A549 (cell line): ENCODE measurements at regions not wholly inside any gene's neighbourhood (a gene's known extent, or its start where the extent isn't known, plus 50 kb on each side); places are given as distances from the start of the nearest gene placed in this dataset.

ENCODE experiments used
- ATAC-seq, 2 experiments: fragments of 200-7000 bp in 1 of 2; fragments of >200 bp in 1 of 2; cut with Nextera tagmentation in 1 of 2; cut with Tn5 transposase in 1 of 2; 3 replicates each; pipeline versions ENCODE4 v1.8.0 to v1.9.1; 2018 to 2020; ENCODE audit warnings: mild to moderate bottlenecking in 1 of 2, moderate library complexity in 1 of 2
- CTCF ChIA-PET: fragments of 300-600 bp; sonication (Branson Sonifier 250); formaldehyde crosslinking; extraction: SDS; loops from one replicate; lab custom pipeline; 2021; ENCODE audit warnings: antibody characterized with exemption, inconsistent platforms; lab: Yijun Ruan, JAX
- POLR2A ChIA-PET: fragments of 350-600 bp; formaldehyde crosslinking; extraction: SDS; loops from one replicate; lab custom pipeline; 2021; ENCODE audit warnings: antibody characterized with exemption, inconsistent platforms; lab: Yijun Ruan, JAX
- DNase-seq, 2 experiments: peaks; one replicate each; pipeline versions ENCODE4 v3.0.0 to v3.0.0-alpha.2; 2011 to 2016; ENCODE audit warnings: low read depth in 1 of 2, low spot score in 1 of 2
- FAIRE-seq: peaks from 2 replicates; lab custom pipeline; 2011; peaks lifted over from hg19 to GRCh38; lab: Jason Lieb, UNC
- H3K27ac ChIP-seq, 2 experiments: fragments of >200 bp; sonication (Bioruptor Twin); formaldehyde crosslinking; 3 replicates each; pipeline ENCODE4 v1.5.1; 2016 to 2017
- H3K4me1 ChIP-seq: fragments of >200 bp; sonication (Bioruptor Twin); formaldehyde crosslinking; 3 replicates; pipeline ENCODE4 v1.6.1; 2016
- H3K4me2 ChIP-seq: fragments of >200 bp; sonication (Bioruptor Twin); formaldehyde crosslinking; 3 replicates; pipeline ENCODE4 v1.6.1; 2016
- H3K4me3 ChIP-seq: fragments of >200 bp; sonication (Bioruptor Twin); formaldehyde crosslinking; 3 replicates; pipeline ENCODE4 v1.5.1; 2016
- H3K9me3 ChIP-seq: fragments of >200 bp; sonication (Bioruptor Twin); formaldehyde crosslinking; 3 replicates; pipeline ENCODE4 v1.6.1; 2016
- BHLHE40 ChIP-seq: IDR thresholded peaks from 2 replicates; pipeline ENCODE4 v1.6.1; 2012; ENCODE audit warnings: low read depth, low read length, inconsistent platforms
- CBX2 ChIP-seq: fragments of 200-600 bp; sonication (generic); IDR thresholded peaks from 2 replicates; pipeline ENCODE4 v1.6.1; 2016; ENCODE audit warnings: low read depth, mild to moderate bottlenecking, borderline replicate concordance
- EP300 ChIP-seq, 2 experiments: fragments of >200 bp; sonication (Bioruptor Twin); formaldehyde crosslinking; IDR thresholded peaks; 2 replicates in 1 of 2; 3 replicates in 1 of 2; pipeline ENCODE4 v1.6.1; 2016 to 2017
- FOSB ChIP-seq: fragments of 250-450 bp; sonication (Bioruptor Pico); IDR thresholded peaks from 2 replicates; pipeline ENCODE4 v1.5.0; 2020; ENCODE audit warnings: mild to moderate bottlenecking, moderate library complexity
- FOXS1 ChIP-seq: fragments of 250-450 bp; sonication (Bioruptor Pico); IDR thresholded peaks from 2 replicates; pipeline ENCODE4 v1.5.0; 2020; ENCODE audit warnings: mild to moderate bottlenecking, moderate library complexity
- GATA3 ChIP-seq: IDR thresholded peaks from 2 replicates; pipeline ENCODE4 v1.6.1; 2012; ENCODE audit warnings: borderline replicate concordance
- JUN ChIP-seq, 2 experiments: fragments of >200 bp; sonication (Bioruptor Twin); formaldehyde crosslinking; IDR thresholded peaks; 2 replicates in 1 of 2; 3 replicates in 1 of 2; pipeline ENCODE4 v1.6.1; 2016 to 2017
- JUNB ChIP-seq: fragments of >200 bp; sonication (Bioruptor Twin); formaldehyde crosslinking; IDR thresholded peaks from 2 replicates; pipeline ENCODE4 v1.6.1; 2016
- POLR2A ChIP-seq: IDR thresholded peaks from 2 replicates; pipeline ENCODE4 v1.6.1; 2012; ENCODE audit warnings: mild to moderate bottlenecking, low read length
- RAD21 ChIP-seq, 2 experiments: fragments of >200 bp in 1 of 2; sonication (Bioruptor Twin) in 1 of 2; formaldehyde crosslinking in 1 of 2; IDR thresholded peaks in 1 of 2; conservative IDR thresholded peaks in 1 of 2; 2 replicates in 1 of 2; 3 replicates in 1 of 2; pipeline ENCODE4 v1.6.1; 2012 to 2018; ENCODE audit warnings: inconsistent platforms in 1 of 2
- RCOR1 ChIP-seq: fragments of 150-350 bp; IDR thresholded peaks from 2 replicates; pipeline ENCODE4 v1.6.1; 2014; ENCODE audit warnings: antibody characterized with exemption, low read length, low read depth
- RNF2 ChIP-seq: fragments of 200-600 bp; sonication (generic); IDR thresholded peaks from 2 replicates; pipeline ENCODE4 v1.6.1; 2016; ENCODE audit warnings: low read depth, mild to moderate bottlenecking, antibody characterized with exemption, moderate library complexity, borderline replicate concordance
- SMC3 ChIP-seq: fragments of >200 bp; sonication (Bioruptor Twin); formaldehyde crosslinking; IDR thresholded peaks from 3 replicates; pipeline ENCODE4 v1.6.1; 2018; ENCODE audit warnings: inconsistent platforms
- TP53 ChIP-seq: fragments of 250-450 bp; sonication (Bioruptor Pico); IDR thresholded peaks from 2 replicates; pipeline ENCODE4 v1.5.0; 2021; ENCODE audit warnings: mild to moderate bottlenecking, moderate library complexity
- ZC3H11A ChIP-seq: fragments of 450-650 bp; IDR thresholded peaks from 2 replicates; pipeline ENCODE4 v1.6.1; 2014; ENCODE audit warnings: antibody characterized with exemption, mild to moderate bottlenecking
- ZNF302 ChIP-seq: fragments of 250-450 bp; sonication (Bioruptor Pico); IDR thresholded peaks from 2 replicates; pipeline ENCODE4 v1.9.0; 2021; ENCODE audit warnings: inconsistent platforms, mild to moderate bottlenecking, moderate library complexity
- WGBS: methylation state at CpG from one replicate; pipeline ENCODE4 v1.1.6; 2017; ENCODE audit errors: missing lambda C conversion rate; 5-methylcytosine and 5-hydroxymethylcytosine counted together
- TF ChIP-seq, protein P1 (sequence below): fragments of 250-450 bp; sonication (Bioruptor Pico); IDR thresholded peaks from 2 replicates; pipeline ENCODE4 v1.5.0; 2021; ENCODE audit warnings: mild to moderate bottlenecking, moderate library complexity, borderline replicate concordance
- TF ChIP-seq, protein P2 (sequence below): fragments of >200 bp; sonication (Bioruptor Twin); formaldehyde crosslinking; IDR thresholded peaks from 2 replicates; pipeline ENCODE4 v1.6.1; 2016
- TF ChIP-seq, protein P3 (sequence below): IDR thresholded peaks from 2 replicates; pipeline ENCODE4 v1.6.1; 2012
- TF ChIP-seq, protein P4 (sequence below): fragments of 200-600 bp; sonication (generic); IDR thresholded peaks from 2 replicates; pipeline ENCODE4 v1.6.1; 2016; ENCODE audit warnings: antibody characterized with exemption, mild to moderate bottlenecking, moderate library complexity
- TF ChIP-seq, protein P5 (sequence below): fragments of 150-350 bp; IDR thresholded peaks from 2 replicates; pipeline ENCODE4 v1.6.1; 2014; ENCODE audit warnings: low read depth, mild to moderate bottlenecking, low read length
- TF ChIP-seq, protein P6 (sequence below): IDR thresholded peaks from 2 replicates; pipeline ENCODE4 v1.6.1; 2012

DNA sequence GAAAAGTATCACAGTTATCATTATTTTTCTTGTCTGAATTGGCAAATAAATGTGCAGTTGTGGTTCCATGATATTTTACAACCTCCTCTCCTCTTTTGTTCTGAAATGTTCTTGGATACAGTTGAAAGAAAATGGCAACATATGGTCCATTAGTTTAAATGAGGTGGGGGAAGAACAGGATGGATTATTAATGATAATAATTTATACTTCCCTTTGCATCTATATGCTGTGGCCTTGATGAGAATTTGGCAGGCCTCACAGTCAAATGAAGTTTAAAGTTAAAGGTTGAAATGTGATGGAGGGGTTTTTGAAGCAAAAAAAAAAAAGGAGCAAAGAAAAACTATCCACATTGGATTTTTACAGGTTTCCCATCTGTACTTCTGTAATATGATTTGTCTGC lies 946.3 kb upstream of the INTU start:
- CTCF ChIA-PET = no interaction called here
- no peak for TF ChIP-seq TP53 (CRISPR knock-in tag)
- TF ChIP-seq, protein P1, sequence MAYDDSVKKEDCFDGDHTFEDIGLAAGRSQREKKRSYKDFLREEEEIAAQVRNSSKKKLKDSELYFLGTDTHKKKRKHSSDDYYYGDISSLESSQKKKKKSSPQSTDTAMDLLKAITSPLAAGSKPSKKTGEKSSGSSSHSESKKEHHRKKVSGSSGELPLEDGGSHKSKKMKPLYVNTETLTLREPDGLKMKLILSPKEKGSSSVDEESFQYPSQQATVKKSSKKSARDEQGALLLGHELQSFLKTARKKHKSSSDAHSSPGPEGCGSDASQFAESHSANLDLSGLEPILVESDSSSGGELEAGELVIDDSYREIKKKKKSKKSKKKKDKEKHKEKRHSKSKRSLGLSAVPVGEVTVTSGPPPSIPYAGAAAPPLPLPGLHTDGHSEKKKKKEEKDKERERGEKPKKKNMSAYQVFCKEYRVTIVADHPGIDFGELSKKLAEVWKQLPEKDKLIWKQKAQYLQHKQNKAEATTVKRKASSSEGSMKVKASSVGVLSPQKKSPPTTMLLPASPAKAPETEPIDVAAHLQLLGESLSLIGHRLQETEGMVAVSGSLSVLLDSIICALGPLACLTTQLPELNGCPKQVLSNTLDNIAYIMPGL (CRISPR knock-in tag) = no peak
- TF ChIP-seq BHLHE40 = no peak
- no peak for TF ChIP-seq FOSB (CRISPR knock-in tag)
- no peak for TF ChIP-seq ZNF302 (CRISPR knock-in tag)
- no peak for TF ChIP-seq EP300 (IDR thresholded peaks at IDR 0.05)
- no peak for TF ChIP-seq POLR2A
- no peak for TF ChIP-seq FOXS1
- TF ChIP-seq JUNB = no peak
- TF ChIP-seq SMC3 = no peak
- no peaks in the 10 kb centered on the region for H3K9me3 ChIP-seq
- ATAC-seq (no peak), FAIRE-seq (no peak), DNase-seq (no peak)
- H3K4me3 ChIP-seq = no peak overlapping the region
- H3K27ac ChIP-seq = no peak overlapping the region
- H3K4me2 ChIP-seq = no peak overlapping the region
- no peaks in the 10 kb centered on the region for H3K4me1 ChIP-seq
- POLR2A ChIA-PET = no interaction called here

DNA sequence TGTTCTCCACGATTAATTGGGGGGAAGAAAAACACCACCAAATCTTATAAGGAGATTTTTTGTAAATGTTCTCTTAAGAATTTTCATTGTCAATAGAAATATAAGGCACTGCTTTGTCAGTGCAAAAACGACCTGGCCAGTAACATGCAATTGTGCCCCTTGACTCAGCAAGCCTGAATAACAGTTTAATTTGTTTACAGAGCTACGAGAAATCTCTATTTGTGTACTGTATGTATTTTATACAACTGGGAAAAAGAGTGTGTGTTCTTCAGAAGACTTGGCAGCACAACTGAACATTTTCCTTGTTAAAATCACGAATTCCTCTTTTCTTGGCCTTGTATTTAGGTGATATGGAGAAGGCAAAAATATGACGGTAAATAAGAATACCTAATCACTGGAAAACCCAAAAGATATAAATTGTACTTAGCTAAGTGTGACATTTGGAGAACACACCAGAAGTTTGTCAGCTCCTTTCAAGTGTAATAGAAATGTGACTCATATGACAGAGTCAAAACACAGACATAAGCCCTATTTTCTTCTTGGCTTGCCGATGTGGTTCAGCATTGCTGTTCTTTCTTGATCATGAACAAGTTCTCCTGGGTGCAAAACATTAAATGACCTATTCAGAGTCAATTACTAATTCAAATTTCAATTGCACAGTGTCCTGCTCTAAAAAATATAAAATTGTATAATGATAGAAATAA lies 945.0 kb upstream of the INTU start:
- Histone ChIP-seq H3K4me2 (no peak overlapping the region), H3K27ac (no peak overlapping the region), H3K4me3 (no peak overlapping the region), H3K4me1 (no peaks in the 10 kb centered on the region), H3K9me3 (no peaks in the 10 kb centered on the region)
- no peak for TF ChIP-seq FOSB (CRISPR knock-in tag)
- TF ChIP-seq, protein P2, sequence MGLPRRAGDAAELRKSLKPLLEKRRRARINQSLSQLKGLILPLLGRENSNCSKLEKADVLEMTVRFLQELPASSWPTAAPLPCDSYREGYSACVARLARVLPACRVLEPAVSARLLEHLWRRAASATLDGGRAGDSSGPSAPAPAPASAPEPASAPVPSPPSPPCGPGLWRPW = no peak
- no peak for TF ChIP-seq JUN (IDR thresholded peaks at IDR 0.05)
- TF ChIP-seq, protein P3, sequence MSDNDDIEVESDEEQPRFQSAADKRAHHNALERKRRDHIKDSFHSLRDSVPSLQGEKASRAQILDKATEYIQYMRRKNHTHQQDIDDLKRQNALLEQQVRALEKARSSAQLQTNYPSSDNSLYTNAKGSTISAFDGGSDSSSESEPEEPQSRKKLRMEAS = no peak
- TF ChIP-seq RAD21 (conservative IDR thresholded peaks at IDR 0.05 in 1 of 2, IDR thresholded peaks at IDR 0.05 in 1 of 2) = no peak
- no peak for TF ChIP-seq ZNF302 (CRISPR knock-in tag)
- TF ChIP-seq, protein P4, sequence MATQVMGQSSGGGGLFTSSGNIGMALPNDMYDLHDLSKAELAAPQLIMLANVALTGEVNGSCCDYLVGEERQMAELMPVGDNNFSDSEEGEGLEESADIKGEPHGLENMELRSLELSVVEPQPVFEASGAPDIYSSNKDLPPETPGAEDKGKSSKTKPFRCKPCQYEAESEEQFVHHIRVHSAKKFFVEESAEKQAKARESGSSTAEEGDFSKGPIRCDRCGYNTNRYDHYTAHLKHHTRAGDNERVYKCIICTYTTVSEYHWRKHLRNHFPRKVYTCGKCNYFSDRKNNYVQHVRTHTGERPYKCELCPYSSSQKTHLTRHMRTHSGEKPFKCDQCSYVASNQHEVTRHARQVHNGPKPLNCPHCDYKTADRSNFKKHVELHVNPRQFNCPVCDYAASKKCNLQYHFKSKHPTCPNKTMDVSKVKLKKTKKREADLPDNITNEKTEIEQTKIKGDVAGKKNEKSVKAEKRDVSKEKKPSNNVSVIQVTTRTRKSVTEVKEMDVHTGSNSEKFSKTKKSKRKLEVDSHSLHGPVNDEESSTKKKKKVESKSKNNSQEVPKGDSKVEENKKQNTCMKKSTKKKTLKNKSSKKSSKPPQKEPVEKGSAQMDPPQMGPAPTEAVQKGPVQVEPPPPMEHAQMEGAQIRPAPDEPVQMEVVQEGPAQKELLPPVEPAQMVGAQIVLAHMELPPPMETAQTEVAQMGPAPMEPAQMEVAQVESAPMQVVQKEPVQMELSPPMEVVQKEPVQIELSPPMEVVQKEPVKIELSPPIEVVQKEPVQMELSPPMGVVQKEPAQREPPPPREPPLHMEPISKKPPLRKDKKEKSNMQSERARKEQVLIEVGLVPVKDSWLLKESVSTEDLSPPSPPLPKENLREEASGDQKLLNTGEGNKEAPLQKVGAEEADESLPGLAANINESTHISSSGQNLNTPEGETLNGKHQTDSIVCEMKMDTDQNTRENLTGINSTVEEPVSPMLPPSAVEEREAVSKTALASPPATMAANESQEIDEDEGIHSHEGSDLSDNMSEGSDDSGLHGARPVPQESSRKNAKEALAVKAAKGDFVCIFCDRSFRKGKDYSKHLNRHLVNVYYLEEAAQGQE = no peak
- no peak for TF ChIP-seq GATA3
- no peak for TF ChIP-seq CBX2
- 15% methylated on average over 6 of the region's 6 CpGs for WGBS
- FAIRE-seq = no peak
- DNase-seq = no peak
- CTCF ChIA-PET = no interaction called here
- no peak for ATAC-seq
- POLR2A ChIA-PET = no interaction called here

DNA sequence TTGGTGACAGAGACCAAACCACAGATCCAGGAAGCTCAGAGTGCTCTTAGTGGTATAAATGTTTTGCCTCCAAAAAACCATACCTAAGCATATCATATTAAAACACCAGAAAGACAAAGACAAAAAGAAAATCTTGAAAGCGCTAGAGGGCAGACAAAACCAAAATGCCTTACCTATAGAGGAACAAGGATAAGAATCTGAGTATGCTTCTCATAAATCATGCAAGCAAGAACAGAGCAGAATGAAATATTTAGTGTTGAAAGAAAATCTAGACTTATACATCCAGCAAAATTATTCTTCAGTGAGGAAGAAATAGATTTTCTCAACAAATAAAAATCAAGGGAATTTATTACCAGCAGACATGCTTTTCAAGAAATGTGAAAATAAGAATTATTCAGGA lies 941.0 kb upstream of the INTU start:
- no peak overlapping the region for H3K4me3 ChIP-seq
- no peaks in the 10 kb centered on the region for H3K4me1 ChIP-seq
- no peak for DNase-seq
- no peak for FAIRE-seq
- no peak overlapping the region for H3K27ac ChIP-seq
- ChIA-PET POLR2A (no interaction called here), CTCF (no interaction called here)
- ATAC-seq = no peak
- H3K9me3 ChIP-seq = no peaks in the 10 kb centered on the region
- 79% methylated on average over 1 of the region's 1 CpG for WGBS
- H3K4me2 ChIP-seq = no peak overlapping the region
- TF ChIP-seq, protein P5, sequence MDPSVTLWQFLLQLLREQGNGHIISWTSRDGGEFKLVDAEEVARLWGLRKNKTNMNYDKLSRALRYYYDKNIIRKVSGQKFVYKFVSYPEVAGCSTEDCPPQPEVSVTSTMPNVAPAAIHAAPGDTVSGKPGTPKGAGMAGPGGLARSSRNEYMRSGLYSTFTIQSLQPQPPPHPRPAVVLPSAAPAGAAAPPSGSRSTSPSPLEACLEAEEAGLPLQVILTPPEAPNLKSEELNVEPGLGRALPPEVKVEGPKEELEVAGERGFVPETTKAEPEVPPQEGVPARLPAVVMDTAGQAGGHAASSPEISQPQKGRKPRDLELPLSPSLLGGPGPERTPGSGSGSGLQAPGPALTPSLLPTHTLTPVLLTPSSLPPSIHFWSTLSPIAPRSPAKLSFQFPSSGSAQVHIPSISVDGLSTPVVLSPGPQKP = no peak
- TF ChIP-seq, protein P4 = no peak
- TF ChIP-seq, protein P6, sequence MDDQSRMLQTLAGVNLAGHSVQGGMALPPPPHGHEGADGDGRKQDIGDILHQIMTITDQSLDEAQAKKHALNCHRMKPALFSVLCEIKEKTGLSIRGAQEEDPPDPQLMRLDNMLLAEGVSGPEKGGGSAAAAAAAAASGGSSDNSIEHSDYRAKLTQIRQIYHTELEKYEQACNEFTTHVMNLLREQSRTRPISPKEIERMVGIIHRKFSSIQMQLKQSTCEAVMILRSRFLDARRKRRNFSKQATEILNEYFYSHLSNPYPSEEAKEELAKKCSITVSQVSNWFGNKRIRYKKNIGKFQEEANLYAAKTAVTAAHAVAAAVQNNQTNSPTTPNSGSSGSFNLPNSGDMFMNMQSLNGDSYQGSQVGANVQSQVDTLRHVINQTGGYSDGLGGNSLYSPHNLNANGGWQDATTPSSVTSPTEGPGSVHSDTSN = no peak
- TF ChIP-seq RCOR1 (no peak), ZC3H11A (no peak), RNF2 (no peak)
